GM23338 (cell line): ENCODE measurements at regions not wholly inside any gene's neighbourhood (a gene's known extent, or its start where the extent isn't known, plus 50 kb on each side); places are given as distances from the start of the nearest gene placed in this dataset.

Source experiments
- EZH2 ChIP-seq: fragments of 200-600 bp; sonication (generic); IDR thresholded peaks from one replicate; pipeline ENCODE4 v1.8.0; 2017; ENCODE audit warnings: antibody characterized with exemption, mild to moderate bottlenecking, low read depth; ENCODE audit not compliant: unreplicated experiment
- TF ChIP-seq, protein P1 (sequence below), 2 experiments: fragments of 200-600 bp in 1 of 2; sonication (generic) in 1 of 2; conservative IDR thresholded peaks; 2 replicates each; pipeline versions ENCODE4 v1.5.1 to v1.6.1; 2016 to 2017; ENCODE audit warnings: antibody characterized with exemption in 2 of 2, low read depth in 2 of 2, mild to moderate bottlenecking in 2 of 2, moderate library complexity in 1 of 2

DNA sequence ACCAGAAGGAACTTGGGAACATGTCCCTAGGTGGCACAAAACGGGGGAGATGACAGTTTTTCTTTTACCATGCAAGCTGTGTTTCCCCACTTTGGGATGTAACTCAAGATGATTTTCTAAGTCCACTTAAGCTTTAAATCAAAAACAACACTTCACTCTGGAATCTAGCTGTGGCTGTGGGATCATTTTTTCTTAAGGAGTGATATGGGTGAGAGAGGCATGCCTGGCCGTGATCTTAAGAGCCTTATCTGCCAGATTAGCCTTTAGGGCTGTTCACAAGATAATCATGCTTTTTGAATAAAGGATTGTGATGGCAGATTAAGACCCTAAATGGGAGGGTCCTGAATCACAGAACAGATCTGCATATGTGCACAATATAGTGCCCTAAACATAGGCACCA is 384.8 kb upstream of the SEMA6D start:
- TF ChIP-seq, protein P1, sequence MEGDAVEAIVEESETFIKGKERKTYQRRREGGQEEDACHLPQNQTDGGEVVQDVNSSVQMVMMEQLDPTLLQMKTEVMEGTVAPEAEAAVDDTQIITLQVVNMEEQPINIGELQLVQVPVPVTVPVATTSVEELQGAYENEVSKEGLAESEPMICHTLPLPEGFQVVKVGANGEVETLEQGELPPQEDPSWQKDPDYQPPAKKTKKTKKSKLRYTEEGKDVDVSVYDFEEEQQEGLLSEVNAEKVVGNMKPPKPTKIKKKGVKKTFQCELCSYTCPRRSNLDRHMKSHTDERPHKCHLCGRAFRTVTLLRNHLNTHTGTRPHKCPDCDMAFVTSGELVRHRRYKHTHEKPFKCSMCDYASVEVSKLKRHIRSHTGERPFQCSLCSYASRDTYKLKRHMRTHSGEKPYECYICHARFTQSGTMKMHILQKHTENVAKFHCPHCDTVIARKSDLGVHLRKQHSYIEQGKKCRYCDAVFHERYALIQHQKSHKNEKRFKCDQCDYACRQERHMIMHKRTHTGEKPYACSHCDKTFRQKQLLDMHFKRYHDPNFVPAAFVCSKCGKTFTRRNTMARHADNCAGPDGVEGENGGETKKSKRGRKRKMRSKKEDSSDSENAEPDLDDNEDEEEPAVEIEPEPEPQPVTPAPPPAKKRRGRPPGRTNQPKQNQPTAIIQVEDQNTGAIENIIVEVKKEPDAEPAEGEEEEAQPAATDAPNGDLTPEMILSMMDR (conservative IDR thresholded peaks at IDR 0.05; ENCODE audit: low read depth in 2 of 2): no peak
- no peak for TF ChIP-seq EZH2
